A673 (cell line): ENCODE measurements at regions not wholly inside any gene's neighbourhood (a gene's known extent, or its start where the extent isn't known, plus 50 kb on each side); places are given as distances from the start of the nearest gene placed in this dataset.

Source experiments
- BruUV-seq: library from RNA; stranded (reverse); fragments of 400-500 nt; replicated peaks from 2 replicates; lab custom pipeline; 2021; lab: Mats Ljungman, UMichigan
- CTCF ChIA-PET: fragments of 300-600 bp; sonication (Branson Sonifier 250); formaldehyde crosslinking; loops from one replicate; lab custom pipeline; 2022; ENCODE audit warnings: antibody characterized with exemption; lab: Charles Lee
- POLR2A ChIA-PET: fragments of 300-600 bp; sonication (Branson Sonifier 250); formaldehyde crosslinking; loops from one replicate; lab custom pipeline; 2022; ENCODE audit warnings: antibody characterized with exemption; ENCODE audit not compliant: low non-redundant PET; lab: Charles Lee
- DNase-seq: peaks from one replicate; pipeline ENCODE4 v3.0.0-alpha.2; 2015; ENCODE audit warnings: low spot score
- H3K27ac ChIP-seq: fragments of 200-600 bp; sonication (generic); 2 replicates; pipeline ENCODE4 v1.5.1; 2016; ENCODE audit warnings: mixed run types, low read depth, mild to moderate bottlenecking, mixed read lengths, antibody characterized with exemption, low read length; ENCODE audit not compliant: poor library complexity, severe bottlenecking
- H3K27me3 ChIP-seq: fragments of 200-600 bp; sonication (generic); replicated peaks from 2 replicates; pipeline ENCODE4 v1.6.1; 2017; ENCODE audit warnings: mixed run types, low read depth, mild to moderate bottlenecking, mixed read lengths, antibody characterized with exemption, low read length; ENCODE audit not compliant: insufficient read depth, poor library complexity
- H3K36me3 ChIP-seq: fragments of 200-600 bp; sonication (generic); 2 replicates; pipeline ENCODE4 v1.6.1; 2016; ENCODE audit warnings: mixed run types, mild to moderate bottlenecking, mixed read lengths, antibody characterized with exemption, low read length; ENCODE audit not compliant: insufficient read depth, poor library complexity, severe bottlenecking
- H3K4me1 ChIP-seq: fragments of 200-600 bp; sonication (generic); 2 replicates; pipeline ENCODE4 v1.6.1; 2017; ENCODE audit warnings: mixed run types, mild to moderate bottlenecking, mixed read lengths, antibody characterized with exemption, low read length; ENCODE audit not compliant: insufficient read depth, poor library complexity, severe bottlenecking
- H3K4me3 ChIP-seq: fragments of 200-600 bp; sonication (generic); 2 replicates; pipeline ENCODE4 v1.5.1; 2016; ENCODE audit warnings: low read depth, mixed run types, mild to moderate bottlenecking, mixed read lengths, low read length; ENCODE audit not compliant: poor library complexity, severe bottlenecking
- H3K9me3 ChIP-seq: fragments of 200-600 bp; sonication (generic); 2 replicates; pipeline ENCODE4 v1.6.1; 2016; ENCODE audit warnings: mixed run types, low read depth, mild to moderate bottlenecking, mixed read lengths, antibody characterized with exemption, low read length; ENCODE audit not compliant: poor library complexity, severe bottlenecking
- CTCF ChIP-seq: fragments of 300-800, 200-600 bp; sonication (generic); conservative IDR thresholded peaks from 2 replicates; pipeline ENCODE4 v1.5.1; 2017; ENCODE audit warnings: low read depth, mild to moderate bottlenecking, antibody characterized with exemption, low read length, moderate library complexity, mixed read lengths
- EZH2 ChIP-seq: fragments of 200-600 bp; sonication (generic); IDR thresholded peaks from 2 replicates; pipeline ENCODE4 v1.6.1; 2017; ENCODE audit warnings: borderline replicate concordance, low read depth, mild to moderate bottlenecking, mixed read lengths, antibody characterized with exemption, low read length; ENCODE audit not compliant: poor library complexity, severe bottlenecking
- intact Hi-C: fragments of 100-400 bp; cut with micrococcal nuclease; formaldehyde crosslinking; loops from one replicate; pipeline ENCODE4 v1.10.0; 2022; ENCODE audit not compliant: unreplicated experiment

GRCh38 chr3:152754303-152754702 lies 80.6 kb upstream of the P2RY1 start:
- ChIA-PET POLR2A (no interaction called here), CTCF (no interaction called here)
- no peaks in the 10 kb centered on the region for H3K36me3 ChIP-seq
- intact Hi-C loops = no loop called here
- H3K4me1 ChIP-seq = no peaks in the 10 kb centered on the region
- no peak for DNase-seq
- TF ChIP-seq EZH2 (no peak), CTCF (no peak)
- H3K9me3 ChIP-seq = peaks cover 18% of the 10 kb centered on the region
- no TSS peak for BruUV-seq
- H3K27me3 ChIP-seq = no peaks in the 10 kb centered on the region
- no peak overlapping the region for H3K4me3 ChIP-seq
- no peak overlapping the region for H3K27ac ChIP-seq

GRCh38 chr3:152756807-152757206 lies 78.1 kb upstream of the P2RY1 start:
- Histone ChIP-seq H3K27me3 (no peaks in the 10 kb centered on the region), H3K4me3 (no peak overlapping the region), H3K27ac (no peak overlapping the region), H3K36me3 (no peaks in the 10 kb centered on the region), H3K9me3 (no peaks in the 10 kb centered on the region), H3K4me1 (no peaks in the 10 kb centered on the region)
- no TSS peak for BruUV-seq
- ChIA-PET POLR2A (no interaction called here), CTCF (no interaction called here)
- TF ChIP-seq EZH2 (no peak), CTCF (no peak)
- no peak for DNase-seq
- intact Hi-C loops = no loop called here

GRCh38 chr3:152760024-152760563 lies 74.8 kb upstream of the P2RY1 start:
- CTCF ChIA-PET = no interaction called here
- no peak for DNase-seq
- no peak for TF ChIP-seq EZH2
- no peak for TF ChIP-seq CTCF
- no peak overlapping the region for H3K4me3 ChIP-seq
- H3K27ac ChIP-seq = no peak overlapping the region
- no TSS peak for BruUV-seq
- no peaks in the 10 kb centered on the region for H3K4me1 ChIP-seq
- no peaks in the 10 kb centered on the region for H3K36me3 ChIP-seq
- H3K27me3 ChIP-seq = no peaks in the 10 kb centered on the region
- intact Hi-C loops = no loop called here
- POLR2A ChIA-PET = no interaction called here
- H3K9me3 ChIP-seq = no peaks in the 10 kb centered on the region
